ENCODE measurements at regions not wholly inside any gene's neighbourhood (a gene's known extent, or its start where the extent isn't known, plus 50 kb on each side); places are given as distances from the start of the nearest gene placed in this dataset.

DNA sequence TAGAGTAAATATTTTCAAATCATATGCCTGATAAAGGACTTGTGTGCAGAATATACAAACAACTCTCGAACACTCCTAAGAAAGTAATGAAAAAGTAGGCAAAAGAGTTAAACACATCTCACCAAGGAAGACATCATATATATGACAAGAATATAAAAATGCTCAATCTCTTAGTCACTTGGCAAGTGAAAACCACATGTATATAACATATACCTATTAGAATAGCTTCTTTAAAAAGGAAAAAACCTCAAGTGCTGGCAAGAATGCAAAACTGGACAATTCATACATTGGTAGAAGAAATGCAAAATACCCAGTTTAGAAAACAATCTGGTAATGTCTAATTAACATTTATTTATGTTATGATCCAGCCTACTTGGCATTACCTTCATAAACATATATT is 146.6 kb upstream of the DGKB start:
- TF ChIP-seq, protein P1, sequence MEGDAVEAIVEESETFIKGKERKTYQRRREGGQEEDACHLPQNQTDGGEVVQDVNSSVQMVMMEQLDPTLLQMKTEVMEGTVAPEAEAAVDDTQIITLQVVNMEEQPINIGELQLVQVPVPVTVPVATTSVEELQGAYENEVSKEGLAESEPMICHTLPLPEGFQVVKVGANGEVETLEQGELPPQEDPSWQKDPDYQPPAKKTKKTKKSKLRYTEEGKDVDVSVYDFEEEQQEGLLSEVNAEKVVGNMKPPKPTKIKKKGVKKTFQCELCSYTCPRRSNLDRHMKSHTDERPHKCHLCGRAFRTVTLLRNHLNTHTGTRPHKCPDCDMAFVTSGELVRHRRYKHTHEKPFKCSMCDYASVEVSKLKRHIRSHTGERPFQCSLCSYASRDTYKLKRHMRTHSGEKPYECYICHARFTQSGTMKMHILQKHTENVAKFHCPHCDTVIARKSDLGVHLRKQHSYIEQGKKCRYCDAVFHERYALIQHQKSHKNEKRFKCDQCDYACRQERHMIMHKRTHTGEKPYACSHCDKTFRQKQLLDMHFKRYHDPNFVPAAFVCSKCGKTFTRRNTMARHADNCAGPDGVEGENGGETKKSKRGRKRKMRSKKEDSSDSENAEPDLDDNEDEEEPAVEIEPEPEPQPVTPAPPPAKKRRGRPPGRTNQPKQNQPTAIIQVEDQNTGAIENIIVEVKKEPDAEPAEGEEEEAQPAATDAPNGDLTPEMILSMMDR (IDR thresholded peaks at IDR 0.05), result no peak
- Mint-ChIP-seq H3K9me3 (peaks cover 0 to 14% (median 8%) of the 10 kb centered on the region in 7 donors), H3K4me1 (no peaks in the 10 kb centered on the region), H3K27me3 (ENCODE audit: low read depth in 3 of 3) (no peaks in the 10 kb centered on the region), H3K27ac (no peak overlapping the region), H3K4me3 (no peak overlapping the region), H3K36me3 (no peaks in the 10 kb centered on the region)
- Histone ChIP-seq H3K9ac (ENCODE audit: insufficient read depth, low read length, poor library complexity, severe bottlenecking) (no peak overlapping the region), H3K27ac (ENCODE audit: low read depth in 1 of 2, low read length in 2 of 2) (no peak overlapping the region), H3K4me2 (replicated peaks; ENCODE audit: extremely low read depth, low read length, poor library complexity, severe bottlenecking) (no peak overlapping the region), H2AFZ (ENCODE audit: insufficient read depth, low read depth, low read length, poor library complexity, severe bottlenecking) (no peak overlapping the region), H3K36me3 (replicated peaks in 1 of 2; ENCODE audit: control insufficient read depth in 1 of 2, insufficient read depth in 2 of 2, low read length in 2 of 2) (no peaks in the 10 kb centered on the region), H4K20me1 (ENCODE audit: insufficient read depth, low read length) (no peaks in the 10 kb centered on the region), H3K9me3 (replicated peaks in 1 of 2; ENCODE audit: control insufficient read depth in 1 of 2, insufficient read depth in 1 of 2, low read length in 2 of 2) (peaks cover 11 to 15% of the 10 kb centered on the region in 2 donors), H3K79me2 (ENCODE audit: insufficient read depth, low read length) (no peaks in the 10 kb centered on the region), H3K4me1 (ENCODE audit: control insufficient read depth in 1 of 2, insufficient read depth in 2 of 2, low read length in 2 of 2) (no peaks in the 10 kb centered on the region), H3K27me3 (ENCODE audit: control insufficient read depth in 2 of 2, insufficient read depth in 2 of 2, low read length in 2 of 2) (no peaks in the 10 kb centered on the region), H3K4me3 (replicated peaks in 1 of 3; ENCODE audit: low read depth in 2 of 3, low read length in 3 of 3) (no peak overlapping the region)
- intact Hi-C loops (cut with micrococcal nuclease), result no loop called here
- no peak for DNase-seq
- WGBS (ENCODE audit: insufficient coverage), result no CpG with 5 or more reads among the region's 1 CpG

DNA sequence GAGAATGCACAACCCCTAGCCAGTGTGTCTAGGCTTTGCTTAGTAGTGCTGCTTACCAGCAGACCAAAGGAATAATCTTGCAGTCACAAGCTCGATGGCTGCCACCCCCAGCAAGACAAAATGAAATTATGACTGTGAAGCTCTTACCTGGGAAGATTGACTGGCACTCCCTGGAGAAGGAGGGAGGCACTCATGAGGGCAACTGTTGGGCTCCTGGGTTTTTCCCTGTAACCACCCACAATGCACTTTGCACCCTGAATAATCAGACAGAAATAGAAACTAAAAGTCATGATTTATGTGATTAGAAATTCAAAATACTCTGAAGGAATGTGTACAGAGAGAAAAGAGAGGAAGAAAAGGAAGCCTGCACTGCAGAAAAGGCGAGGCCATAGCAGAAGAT is 144.3 kb upstream of the DGKB start:
- Histone ChIP-seq H3K4me3 (replicated peaks in 1 of 3; ENCODE audit: low read depth in 2 of 3, low read length in 3 of 3) (no peak overlapping the region), H3K4me2 (replicated peaks; ENCODE audit: extremely low read depth, low read length, poor library complexity, severe bottlenecking) (no peak overlapping the region), H3K4me1 (ENCODE audit: control insufficient read depth in 1 of 2, insufficient read depth in 2 of 2, low read length in 2 of 2) (no peaks in the 10 kb centered on the region), H3K27me3 (ENCODE audit: control insufficient read depth in 2 of 2, insufficient read depth in 2 of 2, low read length in 2 of 2) (no peaks in the 10 kb centered on the region), H3K9ac (ENCODE audit: insufficient read depth, low read length, poor library complexity, severe bottlenecking) (no peak overlapping the region), H4K20me1 (ENCODE audit: insufficient read depth, low read length) (no peaks in the 10 kb centered on the region), H3K36me3 (replicated peaks in 1 of 2; ENCODE audit: control insufficient read depth in 1 of 2, insufficient read depth in 2 of 2, low read length in 2 of 2) (no peaks in the 10 kb centered on the region), H3K9me3 (replicated peaks in 1 of 2; ENCODE audit: control insufficient read depth in 1 of 2, insufficient read depth in 1 of 2, low read length in 2 of 2) (peaks cover 10 to 11% of the 10 kb centered on the region in 2 donors), H3K79me2 (ENCODE audit: insufficient read depth, low read length) (no peaks in the 10 kb centered on the region), H3K27ac (ENCODE audit: low read depth in 1 of 2, low read length in 2 of 2) (no peak overlapping the region), H2AFZ (ENCODE audit: insufficient read depth, low read depth, low read length, poor library complexity, severe bottlenecking) (no peak overlapping the region)
- TF ChIP-seq, protein P1 (IDR thresholded peaks at IDR 0.05), result no peak
- Mint-ChIP-seq H3K4me3 (no peak overlapping the region), H3K27ac (no peak overlapping the region), H3K36me3 (no peaks in the 10 kb centered on the region), H3K4me1 (no peaks in the 10 kb centered on the region), H3K9me3 (peaks cover 0 to 11% (median 2%) of the 10 kb centered on the region in 7 donors), H3K27me3 (ENCODE audit: low read depth in 3 of 3) (no peaks in the 10 kb centered on the region)
- 60% methylated on average over 1 of the region's 2 CpGs for WGBS (ENCODE audit: insufficient coverage)
- DNase-seq, result no peak
- intact Hi-C loops (cut with micrococcal nuclease), result no loop called here

Data from CD14-positive monocyte (primary cell).